Mammary epithelial cell (primary cell): ENCODE measurements at regions not wholly inside any gene's neighbourhood (a gene's known extent, or its start where the extent isn't known, plus 50 kb on each side); places are given as distances from the start of the nearest gene placed in this dataset.

ENCODE experiments used
- CTCF ChIP-seq, 2 donors: IDR thresholded peaks in 1 of 2; conservative IDR thresholded peaks in 1 of 2; 2 replicates each; pipeline ENCODE4 v1.5.1; 2011 to 2012; ENCODE audit warnings: inconsistent platforms in 2 of 2, low read length in 2 of 2, mild to moderate bottlenecking in 2 of 2, control low read depth in 1 of 2, low read depth in 1 of 2; ENCODE audit not compliant: insufficient read depth in 1 of 2; ENCODE audit errors: extremely low read depth in 1 of 2
- EZH2 ChIP-seq: IDR thresholded peaks from 2 replicates; pipeline ENCODE4 v1.6.1; 2012; ENCODE audit warnings: low read length, inconsistent platforms, borderline replicate concordance

- TF ChIP-seq CTCF (conservative IDR thresholded peaks at IDR 0.05 in 1 of 2, IDR thresholded peaks at IDR 0.05 in 1 of 2; ENCODE audit: extremely low read depth in 1 of 2, insufficient read depth in 1 of 2, low read depth in 1 of 2, low read length in 2 of 2) (no peak), EZH2 (no peak)
Measured at GRCh38 chr14:65186951-65187350, 84.6 kb upstream of the MAX start.
